ENCODE measurements at regions not wholly inside any gene's neighbourhood (a gene's known extent, or its start where the extent isn't known, plus 50 kb on each side); places are given as distances from the start of the nearest gene placed in this dataset.

GRCh38 chr1:239696317-239696716 lies 309.9 kb downstream of the CHRM3 start:
- 95 to 99% methylated on average over 2 of the region's 2 CpGs for WGBS, 2 donors

GRCh38 chr1:239700667-239701066 lies 314.3 kb downstream of the CHRM3 start:
- 67 to 87% methylated on average over 6 of the region's 6 CpGs for WGBS, 2 donors
- Histone ChIP-seq H3K4me1 (ENCODE audit: control insufficient read depth in 5 of 5, insufficient read depth in 5 of 5, low read length in 5 of 5) (no peaks in the 10 kb centered on the region), H3K9ac (ENCODE audit: insufficient read depth in 1 of 2, low read length in 2 of 2) (no peak overlapping the region), H3K36me3 (ENCODE audit: control insufficient read depth in 4 of 4, insufficient read depth in 4 of 4, low read length in 4 of 4) (no peaks in the 10 kb centered on the region), H3K4me3 (no peak overlapping the region), H3K27ac (ENCODE audit: low read depth in 1 of 2, low read length in 1 of 2) (no peak overlapping the region), H3K9me3 (ENCODE audit: control insufficient read depth in 4 of 4, insufficient read depth in 3 of 4, low read length in 3 of 4) (no peaks in the 10 kb centered on the region), H3K27me3 (ENCODE audit: control insufficient read depth in 3 of 3, insufficient read depth in 3 of 3, low read length in 2 of 3) (no peaks in the 10 kb centered on the region)
- DNase-seq (no peak), ATAC-seq (ENCODE audit: insufficient read depth, low FRiP score) (no peak)
- TF ChIP-seq CTCF (IDR thresholded peaks at IDR 0.05; ENCODE audit: control extremely low read depth, extremely low read depth): no peak

More at GRCh38 chr1:239696317-239696716, 309.9 kb downstream of the CHRM3 start:
- H3K9me3 ChIP-seq (ENCODE audit: control insufficient read depth in 4 of 4, insufficient read depth in 3 of 4, low read length in 3 of 4): no peaks in the 10 kb centered on the region
- no peaks in the 10 kb centered on the region for H3K4me1 ChIP-seq (ENCODE audit: control insufficient read depth in 5 of 5, insufficient read depth in 5 of 5, low read length in 5 of 5)
- no peak overlapping the region for H3K9ac ChIP-seq (ENCODE audit: insufficient read depth in 1 of 2, low read length in 2 of 2)
- no peaks in the 10 kb centered on the region for H3K27me3 ChIP-seq (ENCODE audit: control insufficient read depth in 3 of 3, insufficient read depth in 3 of 3, low read length in 2 of 3)
- no peak overlapping the region for H3K27ac ChIP-seq (ENCODE audit: low read depth in 1 of 2, low read length in 1 of 2)
- ATAC-seq (ENCODE audit: insufficient read depth, low FRiP score): no peak
- H3K36me3 ChIP-seq (ENCODE audit: control insufficient read depth in 4 of 4, insufficient read depth in 4 of 4, low read length in 4 of 4): no peaks in the 10 kb centered on the region
- no peak overlapping the region for H3K4me3 ChIP-seq
- no peak for TF ChIP-seq CTCF (IDR thresholded peaks at IDR 0.05; ENCODE audit: control extremely low read depth, extremely low read depth)
- no peak for DNase-seq

GRCh38 chr1:239703075-239703474 lies 316.7 kb downstream of the CHRM3 start:
- Histone ChIP-seq H3K27ac (ENCODE audit: low read depth in 1 of 2, low read length in 1 of 2) (no peak overlapping the region), H3K36me3 (ENCODE audit: control insufficient read depth in 4 of 4, insufficient read depth in 4 of 4, low read length in 4 of 4) (no peaks in the 10 kb centered on the region), H3K27me3 (ENCODE audit: control insufficient read depth in 3 of 3, insufficient read depth in 3 of 3, low read length in 2 of 3) (peaks cover 0 to 4% (median 0%) of the 10 kb centered on the region in 3 donors), H3K9ac (ENCODE audit: insufficient read depth in 1 of 2, low read length in 2 of 2) (no peak overlapping the region), H3K4me3 (no peak overlapping the region), H3K9me3 (ENCODE audit: control insufficient read depth in 4 of 4, insufficient read depth in 3 of 4, low read length in 3 of 4) (peaks cover 0 to 3% (median 0%) of the 10 kb centered on the region in 4 donors), H3K4me1 (ENCODE audit: control insufficient read depth in 5 of 5, insufficient read depth in 5 of 5, low read length in 5 of 5) (no peaks in the 10 kb centered on the region)
- 90 to 96% methylated on average over 2 of the region's 2 CpGs for WGBS, 2 donors
- ATAC-seq (ENCODE audit: insufficient read depth, low FRiP score): no peak
- TF ChIP-seq CTCF (IDR thresholded peaks at IDR 0.05; ENCODE audit: control extremely low read depth, extremely low read depth): no peak
- no peak for DNase-seq

GRCh38 chr1:239706245-239706892 lies 320.0 kb downstream of the CHRM3 start:
- no peak for TF ChIP-seq CTCF (IDR thresholded peaks at IDR 0.05; ENCODE audit: control extremely low read depth, extremely low read depth)
- peaks cover 0 to 3% (median 0%) of the 10 kb centered on the region in 4 donors for H3K9me3 ChIP-seq (ENCODE audit: control insufficient read depth in 4 of 4, insufficient read depth in 3 of 4, low read length in 3 of 4)
- DNase-seq (no peak), ATAC-seq (ENCODE audit: insufficient read depth, low FRiP score) (no peak)
- no peak overlapping the region for H3K9ac ChIP-seq (ENCODE audit: insufficient read depth in 1 of 2, low read length in 2 of 2)
- WGBS, 2 donors: 78 to 95% methylated on average over 5 of the region's 5 CpGs
- H3K36me3 ChIP-seq (ENCODE audit: control insufficient read depth in 4 of 4, insufficient read depth in 4 of 4, low read length in 4 of 4): no peaks in the 10 kb centered on the region
- peaks cover 0 to 4% (median 0%) of the 10 kb centered on the region in 3 donors for H3K27me3 ChIP-seq (ENCODE audit: control insufficient read depth in 3 of 3, insufficient read depth in 3 of 3, low read length in 2 of 3)
- H3K27ac ChIP-seq (ENCODE audit: low read depth in 1 of 2, low read length in 1 of 2): no peak overlapping the region
- no peak overlapping the region for H3K4me3 ChIP-seq
- no peaks in the 10 kb centered on the region for H3K4me1 ChIP-seq (ENCODE audit: control insufficient read depth in 5 of 5, insufficient read depth in 5 of 5, low read length in 5 of 5)

Measured in lung (tissue), 11 donors.